ENCODE measurements at regions not wholly inside any gene's neighbourhood (a gene's known extent, or its start where the extent isn't known, plus 50 kb on each side); places are given as distances from the start of the nearest gene placed in this dataset.
"Not testable (repeated sequence)": the region's sequence is repeated elsewhere in the genome, so short reads cannot be mapped to it uniquely, and the experiment has no call there.

- no peaks in the 10 kb centered on the region for H3K23me2 ChIP-seq (ENCODE audit: insufficient read length, low read depth, low read length, poor library complexity, severe bottlenecking)
- no peak overlapping the region for H2AK5ac ChIP-seq (ENCODE audit: insufficient read length, low read length)
- no peak overlapping the region for H2BK12ac ChIP-seq (ENCODE audit: insufficient read length, low read depth, low read length)
- Mint-ChIP-seq H3K36me3 (ENCODE audit: insufficient read depth in 1 of 3, low read depth in 3 of 3) (peaks cover 6 to 15% (median 11%) of the 10 kb centered on the region in 3 experiments; a peak in 6 of 7 replicates), H3K27me3 (ENCODE audit: low read depth) (no peaks in the 10 kb centered on the region; the same call in 1 of the 2 replicates), H3K9me3 (peaks cover 3 to 10% of the 10 kb centered on the region in 2 experiments; a peak in 4 of 5 replicates), H3K27ac (no peak overlapping the region), H3K4me3 (no peak overlapping the region), H3K4me1 (peaks cover 11 to 14% of the 10 kb centered on the region in 2 experiments)
- DNase-seq: no peak
- H3K79me2 ChIP-seq (ENCODE audit: insufficient read depth, low read length): no peaks in the 10 kb centered on the region
- no peak overlapping the region for H3K23ac ChIP-seq (ENCODE audit: insufficient read length, low read depth, low read length)
- H2BK15ac ChIP-seq (ENCODE audit: low read depth, low read length): no peak overlapping the region
- H3K4ac ChIP-seq (ENCODE audit: low read depth, low read length): no peak overlapping the region
- H4K91ac ChIP-seq (ENCODE audit: insufficient read length, low read depth, low read length): no peak overlapping the region
- no peak overlapping the region for H2BK5ac ChIP-seq (ENCODE audit: insufficient read length, low read length)
- H2AFZ ChIP-seq (ENCODE audit: low read length): no peak overlapping the region
- H2BK120ac ChIP-seq (ENCODE audit: low read depth, low read length, poor library complexity, severe bottlenecking): no peak overlapping the region
- H3K4me2 ChIP-seq (ENCODE audit: insufficient read depth, insufficient read length, low read length): no peak overlapping the region
- H3K27ac ChIP-seq (ENCODE audit: insufficient read length, low read depth, low read length): no peak overlapping the region
- no peak overlapping the region for H3K56ac ChIP-seq (ENCODE audit: insufficient read length, low read depth, low read length)
- H4K20me1 ChIP-seq (ENCODE audit: control insufficient read depth, insufficient read depth, insufficient read length): no peaks in the 10 kb centered on the region
- H3K18ac ChIP-seq (ENCODE audit: insufficient read length, low read depth, low read length): no peak overlapping the region
- no peak overlapping the region for H3T11ph ChIP-seq (ENCODE audit: low read length)
- no peaks in the 10 kb centered on the region for H3K9me3 ChIP-seq (ENCODE audit: control insufficient read depth, low read depth, low read length)
- no peak overlapping the region for H4K8ac ChIP-seq (replicated peaks; ENCODE audit: insufficient read length, low read depth, low read length)
- no peak for TF ChIP-seq CTCF (conservative IDR thresholded peaks at IDR 0.05)
- no peak overlapping the region for H3K14ac ChIP-seq (ENCODE audit: insufficient read depth, low read length)
- H3K9ac ChIP-seq (ENCODE audit: extremely low read depth, insufficient read length, low read length): no peak overlapping the region
- no peak overlapping the region for H4K5ac ChIP-seq (ENCODE audit: insufficient read length, low read depth, low read length)
- no CpG with 5 or more reads among the region's 3 CpGs for WGBS (ENCODE audit: extremely low coverage, insufficient read length, low lambda C conversion rate)
- H3K79me1 ChIP-seq (ENCODE audit: insufficient read depth, low read depth, low read length, poor library complexity, severe bottlenecking): no peaks in the 10 kb centered on the region
- peaks cover 2% of the 10 kb centered on the region; the same call in 1 of the 2 replicates for H3K4me1 ChIP-seq (ENCODE audit: insufficient read depth, low read length)
- H3K27me3 ChIP-seq (ENCODE audit: insufficient read depth, low read length): no peaks in the 10 kb centered on the region
- H2BK20ac ChIP-seq (ENCODE audit: low read depth, low read length, poor library complexity, severe bottlenecking): no peak overlapping the region
Observed at GRCh38 chr10:45555795-45556194, 116.8 kb downstream of the ZFAND4 start.

GRCh38 chr10:45555332-45555731, 117.2 kb downstream of the ZFAND4 start:
- not testable (repeated sequence) for H2AFZ ChIP-seq (ENCODE audit: low read length); DNase-seq; H3K9ac ChIP-seq (ENCODE audit: extremely low read depth, insufficient read length, low read length); H3K14ac ChIP-seq (ENCODE audit: insufficient read depth, low read length); H3K9me3 Mint-ChIP-seq; H2BK15ac ChIP-seq (ENCODE audit: low read depth, low read length); H3T11ph ChIP-seq (ENCODE audit: low read length); H3K4me3 Mint-ChIP-seq; H3K23ac ChIP-seq (ENCODE audit: insufficient read length, low read depth, low read length); H3K23me2 ChIP-seq (ENCODE audit: insufficient read length, low read depth, low read length, poor library complexity, severe bottlenecking); H3K18ac ChIP-seq (ENCODE audit: insufficient read length, low read depth, low read length); H2BK20ac ChIP-seq (ENCODE audit: low read depth, low read length, poor library complexity, severe bottlenecking); H3K27ac Mint-ChIP-seq; H3K56ac ChIP-seq (ENCODE audit: insufficient read length, low read depth, low read length); H4K5ac ChIP-seq (ENCODE audit: insufficient read length, low read depth, low read length); H3K27me3 ChIP-seq (ENCODE audit: insufficient read depth, low read length); H3K4ac ChIP-seq (ENCODE audit: low read depth, low read length); H2BK12ac ChIP-seq (ENCODE audit: insufficient read length, low read depth, low read length); H3K27ac ChIP-seq (ENCODE audit: insufficient read length, low read depth, low read length); H3K79me1 ChIP-seq (ENCODE audit: insufficient read depth, low read depth, low read length, poor library complexity, severe bottlenecking); H3K4me2 ChIP-seq (ENCODE audit: insufficient read depth, insufficient read length, low read length); H2AK5ac ChIP-seq (ENCODE audit: insufficient read length, low read length); H4K91ac ChIP-seq (ENCODE audit: insufficient read length, low read depth, low read length); H4K8ac ChIP-seq (replicated peaks; ENCODE audit: insufficient read length, low read depth, low read length); H4K20me1 ChIP-seq (ENCODE audit: control insufficient read depth, insufficient read depth, insufficient read length); H3K4me1 ChIP-seq (ENCODE audit: insufficient read depth, low read length); H3K27me3 Mint-ChIP-seq (ENCODE audit: low read depth); H3K79me2 ChIP-seq (ENCODE audit: insufficient read depth, low read length); H3K9me3 ChIP-seq (ENCODE audit: control insufficient read depth, low read depth, low read length); H2BK5ac ChIP-seq (ENCODE audit: insufficient read length, low read length); H2BK120ac ChIP-seq (ENCODE audit: low read depth, low read length, poor library complexity, severe bottlenecking)
- WGBS (ENCODE audit: extremely low coverage, insufficient read length, low lambda C conversion rate): no CpG with 5 or more reads among the region's 5 CpGs
- Mint-ChIP-seq H3K4me1 (peaks cover 11 to 14% of the 10 kb centered on the region in 2 experiments), H3K36me3 (ENCODE audit: insufficient read depth in 1 of 3, low read depth in 3 of 3) (peaks cover 6 to 10% (median 6%) of the 10 kb centered on the region in 3 experiments; a peak in 6 of 7 replicates)
